Esophagus mucosa (tissue), 1 donor: ENCODE measurements at regions not wholly inside any gene's neighbourhood (a gene's known extent, or its start where the extent isn't known, plus 50 kb on each side); places are given as distances from the start of the nearest gene placed in this dataset.
"Not testable (repeated sequence)": the region's sequence is repeated elsewhere in the genome, so short reads cannot be mapped to it uniquely, and the experiment has no call there.

Experiments
- ATAC-seq: fragments of 200-7000 bp; cut with Tn5 transposase; one replicate; pipeline ENCODE4 v1.9.1; 2020
- donor health status: DM: yes; HTN: yes; CAD: no.

- no peak for ATAC-seq
Observed at GRCh38 chr15:62218841-62219240, 53.8 kb upstream of the C2CD4B start.

- no peak for ATAC-seq
Observed at GRCh38 chr15:62219799-62220198, 54.7 kb upstream of the C2CD4B start.

- ATAC-seq, result no peak
Observed at GRCh38 chr15:62223020-62223419, 57.9 kb upstream of the C2CD4B start.

- no peak for ATAC-seq
Observed at GRCh38 chr15:62228604-62229003, 63.5 kb upstream of the C2CD4B start.

- ATAC-seq, result no peak
Observed at GRCh38 chr15:62231856-62232255, 66.8 kb upstream of the C2CD4B start.

- no peak for ATAC-seq
Observed at GRCh38 chr15:62240121-62241096, 75.3 kb upstream of the C2CD4B start.

GRCh38 chr15:62241135-62241770, 76.2 kb upstream of the C2CD4B start:
- no peak for ATAC-seq

GRCh38 chr15:62242999-62243398, 77.9 kb upstream of the C2CD4B start:
- peak; percentile 22 for ATAC-seq

GRCh38 chr15:62244762-62245161, 79.7 kb upstream of the C2CD4B start:
- no peak for ATAC-seq

- peak; percentile 83 for ATAC-seq
Observed at GRCh38 chr15:62248277-62248984, 83.3 kb upstream of the C2CD4B start.

- no peak for ATAC-seq
Observed at GRCh38 chr15:62249501-62249900, 84.4 kb upstream of the C2CD4B start.

GRCh38 chr15:62250186-62250585, 85.1 kb upstream of the C2CD4B start:
- ATAC-seq, result no peak

- no peak for ATAC-seq
Observed at GRCh38 chr15:62250978-62251377, 85.9 kb upstream of the C2CD4B start.

- ATAC-seq, result no peak
Observed at GRCh38 chr15:62253294-62253693, 88.2 kb upstream of the C2CD4B start.

GRCh38 chr15:62254137-62254934, 89.3 kb upstream of the C2CD4B start:
- peak; percentile 69 for ATAC-seq

GRCh38 chr15:62256430-62256829, 91.3 kb upstream of the C2CD4B start:
- not testable (repeated sequence) for ATAC-seq

GRCh38 chr15:62257996-62258521, 93.0 kb upstream of the C2CD4B start:
- no peak for ATAC-seq

- no peak for ATAC-seq
Observed at GRCh38 chr15:62262305-62262941, 97.3 kb upstream of the C2CD4B start.

GRCh38 chr15:62264196-62264595, 99.1 kb upstream of the C2CD4B start:
- ATAC-seq, result no peak

- no peak for ATAC-seq
Observed at GRCh38 chr15:62269504-62269903, 104.4 kb upstream of the C2CD4B start.

- ATAC-seq, result no peak
Observed at GRCh38 chr15:62270216-62270921, 105.3 kb upstream of the C2CD4B start.
